Panc1 (cell line): ENCODE measurements at regions not wholly inside any gene's neighbourhood (a gene's known extent, or its start where the extent isn't known, plus 50 kb on each side); places are given as distances from the start of the nearest gene placed in this dataset.

Source experiments
- POLR2AphosphoS5 ChIP-seq: IDR thresholded peaks from 2 replicates; pipeline ENCODE4 v1.6.1; 2012; ENCODE audit warnings: mild to moderate bottlenecking, low read depth, low read length, moderate library complexity
- SIN3A ChIP-seq: IDR thresholded peaks from 2 replicates; pipeline ENCODE4 v1.6.1; 2012; ENCODE audit warnings: low read depth, mild to moderate bottlenecking, low read length, moderate library complexity, borderline replicate concordance; ENCODE audit not compliant: insufficient read depth
- TCF7L2 ChIP-seq: IDR thresholded peaks from 2 replicates; pipeline ENCODE4 v1.6.1; 2011; ENCODE audit warnings: mild to moderate bottlenecking, low read depth, low read length, inconsistent platforms
- TF ChIP-seq, protein P1 (sequence below): fragments of 450-650 bp; IDR thresholded peaks from 2 replicates; pipeline ENCODE4 v1.5.1; 2017; ENCODE audit warnings: mild to moderate bottlenecking
- TF ChIP-seq, protein P2 (sequence below), 2 experiments: IDR thresholded peaks; 2 replicates each; pipeline ENCODE4 v1.6.1; 2011 to 2012; ENCODE audit warnings: low read depth in 2 of 2, control low read depth in 1 of 2, low read length in 1 of 2, mild to moderate bottlenecking in 1 of 2, moderate library complexity in 1 of 2; ENCODE audit not compliant: insufficient read depth in 1 of 2

- TF ChIP-seq, protein P1, sequence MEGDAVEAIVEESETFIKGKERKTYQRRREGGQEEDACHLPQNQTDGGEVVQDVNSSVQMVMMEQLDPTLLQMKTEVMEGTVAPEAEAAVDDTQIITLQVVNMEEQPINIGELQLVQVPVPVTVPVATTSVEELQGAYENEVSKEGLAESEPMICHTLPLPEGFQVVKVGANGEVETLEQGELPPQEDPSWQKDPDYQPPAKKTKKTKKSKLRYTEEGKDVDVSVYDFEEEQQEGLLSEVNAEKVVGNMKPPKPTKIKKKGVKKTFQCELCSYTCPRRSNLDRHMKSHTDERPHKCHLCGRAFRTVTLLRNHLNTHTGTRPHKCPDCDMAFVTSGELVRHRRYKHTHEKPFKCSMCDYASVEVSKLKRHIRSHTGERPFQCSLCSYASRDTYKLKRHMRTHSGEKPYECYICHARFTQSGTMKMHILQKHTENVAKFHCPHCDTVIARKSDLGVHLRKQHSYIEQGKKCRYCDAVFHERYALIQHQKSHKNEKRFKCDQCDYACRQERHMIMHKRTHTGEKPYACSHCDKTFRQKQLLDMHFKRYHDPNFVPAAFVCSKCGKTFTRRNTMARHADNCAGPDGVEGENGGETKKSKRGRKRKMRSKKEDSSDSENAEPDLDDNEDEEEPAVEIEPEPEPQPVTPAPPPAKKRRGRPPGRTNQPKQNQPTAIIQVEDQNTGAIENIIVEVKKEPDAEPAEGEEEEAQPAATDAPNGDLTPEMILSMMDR = peak; percentile 95
- no peak for TF ChIP-seq POLR2AphosphoS5
- TF ChIP-seq, protein P2, sequence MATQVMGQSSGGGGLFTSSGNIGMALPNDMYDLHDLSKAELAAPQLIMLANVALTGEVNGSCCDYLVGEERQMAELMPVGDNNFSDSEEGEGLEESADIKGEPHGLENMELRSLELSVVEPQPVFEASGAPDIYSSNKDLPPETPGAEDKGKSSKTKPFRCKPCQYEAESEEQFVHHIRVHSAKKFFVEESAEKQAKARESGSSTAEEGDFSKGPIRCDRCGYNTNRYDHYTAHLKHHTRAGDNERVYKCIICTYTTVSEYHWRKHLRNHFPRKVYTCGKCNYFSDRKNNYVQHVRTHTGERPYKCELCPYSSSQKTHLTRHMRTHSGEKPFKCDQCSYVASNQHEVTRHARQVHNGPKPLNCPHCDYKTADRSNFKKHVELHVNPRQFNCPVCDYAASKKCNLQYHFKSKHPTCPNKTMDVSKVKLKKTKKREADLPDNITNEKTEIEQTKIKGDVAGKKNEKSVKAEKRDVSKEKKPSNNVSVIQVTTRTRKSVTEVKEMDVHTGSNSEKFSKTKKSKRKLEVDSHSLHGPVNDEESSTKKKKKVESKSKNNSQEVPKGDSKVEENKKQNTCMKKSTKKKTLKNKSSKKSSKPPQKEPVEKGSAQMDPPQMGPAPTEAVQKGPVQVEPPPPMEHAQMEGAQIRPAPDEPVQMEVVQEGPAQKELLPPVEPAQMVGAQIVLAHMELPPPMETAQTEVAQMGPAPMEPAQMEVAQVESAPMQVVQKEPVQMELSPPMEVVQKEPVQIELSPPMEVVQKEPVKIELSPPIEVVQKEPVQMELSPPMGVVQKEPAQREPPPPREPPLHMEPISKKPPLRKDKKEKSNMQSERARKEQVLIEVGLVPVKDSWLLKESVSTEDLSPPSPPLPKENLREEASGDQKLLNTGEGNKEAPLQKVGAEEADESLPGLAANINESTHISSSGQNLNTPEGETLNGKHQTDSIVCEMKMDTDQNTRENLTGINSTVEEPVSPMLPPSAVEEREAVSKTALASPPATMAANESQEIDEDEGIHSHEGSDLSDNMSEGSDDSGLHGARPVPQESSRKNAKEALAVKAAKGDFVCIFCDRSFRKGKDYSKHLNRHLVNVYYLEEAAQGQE (IDR thresholded peaks at IDR 0.05; ENCODE audit: insufficient read depth in 1 of 2, low read depth in 2 of 2, low read length in 1 of 2) = no peak
- TF ChIP-seq TCF7L2 = no peak
- no peak for TF ChIP-seq SIN3A
Observed at GRCh38 chr10:118241229-118242137, 100.6 kb downstream of the FAM204A start.
